Putamen (tissue), 1 donor: ENCODE measurements at regions not wholly inside any gene's neighbourhood (a gene's known extent, or its start where the extent isn't known, plus 50 kb on each side); places are given as distances from the start of the nearest gene placed in this dataset.
"Not testable (repeated sequence)": the region's sequence is repeated elsewhere in the genome, so short reads cannot be mapped to it uniquely, and the experiment has no call there.

Experiments
- DNase-seq: peaks from one replicate; pipeline ENCODE4 v3.0.0-alpha.2; 2016; ENCODE audit warnings: low spot score

DNA sequence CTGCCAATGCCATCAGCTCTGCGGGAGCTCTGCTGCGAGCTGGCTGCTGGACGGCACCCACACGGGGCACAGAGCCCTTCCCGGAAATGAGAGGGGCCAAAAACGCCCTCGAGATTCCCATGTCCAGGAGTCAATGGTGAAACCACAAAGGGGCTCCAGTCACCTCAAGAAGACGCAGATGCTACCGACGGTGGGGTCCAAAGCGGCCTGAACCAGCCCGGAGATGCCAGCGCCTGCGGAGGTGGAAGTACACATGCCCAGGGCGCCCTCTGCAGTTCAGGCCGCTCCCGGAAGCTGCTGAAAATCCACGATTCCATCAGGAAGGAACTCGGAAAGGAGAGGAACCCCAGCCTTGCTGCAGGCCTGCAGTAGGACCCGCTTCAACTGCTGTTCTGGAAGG is 82.4 kb upstream of the SELENOP start:
- no peak for DNase-seq

DNA sequence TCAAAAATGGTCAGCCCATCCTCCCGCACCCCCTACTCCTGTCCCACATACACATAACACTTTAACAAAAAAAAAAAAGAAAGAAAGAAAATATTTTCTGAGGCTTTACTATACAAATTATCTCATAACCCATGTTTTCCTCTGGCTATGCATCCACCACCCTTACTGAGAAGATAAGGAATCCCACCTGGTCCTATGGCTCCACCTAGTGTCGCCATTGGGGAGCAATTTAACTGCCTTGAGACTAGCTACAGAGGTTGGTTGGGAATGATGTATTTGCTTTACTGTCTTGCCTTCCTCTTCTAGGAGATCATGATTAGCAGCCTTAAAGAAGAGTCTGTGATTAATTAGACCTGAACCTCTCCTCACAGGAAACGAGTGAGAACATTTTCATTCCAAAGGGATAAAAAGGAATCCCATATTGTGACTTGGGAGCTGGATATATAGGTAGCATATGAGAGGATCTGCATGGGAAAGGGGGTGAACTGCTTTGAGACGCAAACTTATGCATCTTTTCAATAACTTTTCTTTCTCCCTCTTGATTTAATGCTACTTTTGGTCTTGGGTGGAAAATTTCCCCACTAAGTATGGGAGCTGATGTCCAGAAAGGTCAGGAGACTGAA is 77.7 kb upstream of the SELENOP start:
- peak; percentile 83 for DNase-seq

DNA sequence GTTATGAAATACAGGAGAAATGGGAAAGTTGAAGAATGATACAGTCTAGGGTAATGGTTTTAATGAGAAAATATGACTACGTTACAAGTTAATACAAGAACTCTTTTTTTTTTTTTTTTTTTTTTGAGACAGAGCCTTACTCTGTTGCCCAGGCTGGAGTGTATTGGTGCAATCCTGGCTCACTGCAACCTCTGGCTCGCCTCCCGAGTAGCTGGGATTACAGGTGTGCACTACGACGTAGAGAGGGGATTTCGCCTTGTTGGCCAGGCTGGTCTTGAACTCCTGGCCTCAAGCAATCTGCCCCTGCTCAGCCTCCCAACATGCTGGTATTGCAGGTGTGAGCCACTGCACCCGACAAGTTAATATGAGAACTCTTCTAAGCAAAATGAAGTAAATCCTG is 77.1 kb upstream of the SELENOP start:
- DNase-seq = no peak

DNA sequence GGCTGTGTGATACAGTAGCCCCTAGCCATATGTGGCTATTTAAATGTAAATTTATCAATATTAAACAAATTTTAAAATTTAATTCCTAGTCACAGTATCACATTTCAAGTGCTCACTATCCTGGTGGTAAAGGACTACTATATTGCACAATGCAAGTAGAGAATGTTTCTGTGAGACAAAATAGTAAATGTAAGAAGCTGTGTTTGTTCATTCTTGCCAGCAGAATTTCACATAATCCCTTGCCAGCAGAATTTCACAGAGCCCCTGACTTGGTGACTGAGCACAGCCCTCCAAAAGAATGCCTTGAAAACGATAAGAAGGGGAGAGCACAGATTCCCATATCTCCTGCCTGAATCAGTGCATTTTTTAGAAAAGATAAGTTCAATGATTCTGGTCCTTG is 75.9 kb upstream of the SELENOP start:
- no peak for DNase-seq

DNA sequence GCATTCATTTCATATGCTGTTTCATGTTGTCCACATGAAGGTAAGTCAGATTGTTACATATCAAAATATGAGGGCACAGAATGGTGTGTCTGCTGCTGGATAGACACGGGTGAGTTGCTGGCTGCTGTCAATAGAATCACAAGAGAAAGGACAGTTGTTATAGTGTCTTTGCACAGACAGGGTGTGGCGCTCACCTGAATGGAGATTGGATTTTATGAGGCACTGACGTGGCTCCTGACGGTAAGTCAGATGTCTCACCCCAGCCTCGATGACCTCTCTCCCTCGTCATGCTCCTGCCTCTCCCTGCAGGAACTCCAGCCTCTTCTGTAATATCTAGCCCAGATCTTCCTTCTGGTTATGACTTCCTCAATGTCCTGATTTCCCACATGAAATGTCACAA is 75.4 kb upstream of the SELENOP start:
- no peak for DNase-seq

DNA sequence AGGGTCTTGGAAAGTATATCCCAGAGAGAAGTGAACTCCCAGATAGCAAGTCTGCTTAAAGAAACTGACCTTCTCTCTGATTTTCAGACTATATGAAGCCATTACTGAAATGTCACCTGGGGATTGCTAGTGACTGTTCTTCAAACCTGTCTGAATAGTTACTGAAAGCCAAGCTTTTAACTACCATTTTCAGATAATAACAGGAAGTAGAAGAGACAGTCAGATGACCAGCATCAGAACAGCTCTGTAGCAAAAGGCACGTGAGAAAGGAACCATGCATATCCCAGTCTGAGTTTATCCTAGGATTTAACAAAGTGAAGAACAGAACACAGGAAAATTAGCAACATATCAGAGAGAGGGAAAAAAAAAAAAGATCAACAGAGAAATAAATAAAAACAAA is 74.9 kb upstream of the SELENOP start:
- DNase-seq = no peak

DNA sequence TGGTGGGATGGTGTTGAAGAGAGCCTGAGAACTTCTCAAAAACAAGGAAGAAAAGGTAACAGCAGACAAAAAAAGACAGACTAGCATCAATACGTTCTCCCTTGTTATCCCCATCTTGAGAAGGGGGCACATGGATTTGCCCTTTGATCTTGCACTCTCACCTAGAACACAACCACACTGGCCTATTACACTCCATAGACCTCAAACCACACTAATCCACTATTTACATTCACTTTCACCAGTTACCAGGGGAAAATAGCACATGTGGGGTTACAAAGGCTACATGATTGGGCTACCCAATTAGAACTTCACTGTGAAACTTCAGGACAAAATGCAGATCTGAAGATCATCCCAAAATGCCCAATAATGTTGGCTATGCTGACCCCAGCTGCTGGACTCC is 72.6 kb upstream of the SELENOP start:
- DNase-seq = no peak

DNA sequence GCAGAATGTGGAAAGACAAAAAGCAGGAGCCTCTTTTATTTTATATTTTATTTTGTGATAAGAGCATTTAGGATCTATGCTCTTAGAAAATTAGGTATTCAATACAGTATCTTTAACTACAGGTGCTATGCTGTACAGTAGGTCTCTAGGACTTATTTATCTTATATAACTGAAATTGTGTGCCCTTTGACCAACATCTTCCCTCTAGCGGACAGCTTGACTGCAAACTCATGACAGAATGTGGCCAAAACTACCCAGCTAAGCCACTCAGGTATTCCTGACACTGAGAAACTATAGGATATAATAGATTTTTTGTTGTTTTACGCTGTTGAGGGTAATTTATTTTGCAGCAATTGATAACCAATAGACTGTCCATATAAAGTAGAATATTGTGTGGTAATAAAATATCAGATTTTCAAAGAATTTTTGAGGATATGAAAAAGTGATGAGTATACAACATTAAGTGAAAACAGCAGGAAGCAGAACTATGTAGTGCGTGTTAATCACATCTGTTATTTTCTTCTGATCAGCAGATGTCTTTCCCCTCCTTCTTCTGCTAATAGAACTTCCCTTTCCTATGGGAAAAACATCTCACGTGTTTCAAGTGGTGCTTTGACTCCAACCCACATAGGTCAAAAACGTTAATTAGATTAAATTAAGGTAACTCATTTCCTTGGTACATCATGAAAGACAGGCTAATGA is 69.9 kb upstream of the SELENOP start:
- no peak for DNase-seq

DNA sequence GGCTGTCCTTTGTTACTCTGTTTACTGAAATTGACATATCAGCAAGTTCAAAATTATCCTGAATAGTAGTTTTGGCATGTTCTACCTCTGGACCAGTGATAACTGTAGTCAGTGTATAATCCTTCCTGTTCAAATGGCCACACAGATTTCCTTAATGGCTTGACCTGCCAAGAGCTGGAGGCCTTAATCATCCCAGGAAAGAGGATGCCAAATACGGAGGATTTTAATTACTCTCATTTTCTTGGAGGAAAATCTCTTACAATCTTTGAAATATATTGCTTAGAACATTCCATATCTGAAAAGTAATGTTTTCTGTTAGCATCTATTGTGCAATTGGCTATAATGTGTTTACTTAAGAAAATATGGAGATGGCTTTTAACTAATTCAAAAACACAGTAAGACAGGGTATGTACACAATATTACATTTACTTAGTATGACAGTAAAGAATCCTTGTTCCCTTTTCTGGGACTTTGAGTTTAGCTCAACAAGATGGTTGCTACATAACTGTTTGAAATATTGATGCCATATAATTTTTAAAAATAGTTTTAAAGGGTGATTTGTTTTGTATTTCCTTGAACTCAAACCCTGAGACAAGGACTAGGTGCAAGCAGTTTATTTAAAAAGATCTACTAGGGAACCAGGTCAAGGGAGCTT is 68.9 kb upstream of the SELENOP start:
- no peak for DNase-seq

DNA sequence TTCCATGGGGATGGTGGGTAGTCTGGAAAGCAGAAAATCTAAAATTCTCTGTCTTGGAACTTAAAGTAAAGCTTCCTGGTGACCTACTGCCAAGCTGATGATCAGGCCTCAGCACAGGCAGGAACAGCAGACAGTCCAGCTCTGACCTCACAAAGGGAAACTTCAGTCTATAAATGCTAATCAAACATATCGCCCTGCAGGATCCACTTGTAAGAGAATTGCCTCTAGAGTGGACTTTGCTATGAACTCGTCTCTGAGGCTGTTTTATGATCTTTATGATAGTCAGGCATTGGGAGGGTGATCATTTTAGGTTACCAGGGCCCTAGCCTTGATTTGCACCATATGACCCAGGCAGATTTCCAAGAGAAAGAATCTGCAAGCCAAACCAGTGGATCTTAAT is 67.6 kb upstream of the SELENOP start:
- no peak for DNase-seq

DNA sequence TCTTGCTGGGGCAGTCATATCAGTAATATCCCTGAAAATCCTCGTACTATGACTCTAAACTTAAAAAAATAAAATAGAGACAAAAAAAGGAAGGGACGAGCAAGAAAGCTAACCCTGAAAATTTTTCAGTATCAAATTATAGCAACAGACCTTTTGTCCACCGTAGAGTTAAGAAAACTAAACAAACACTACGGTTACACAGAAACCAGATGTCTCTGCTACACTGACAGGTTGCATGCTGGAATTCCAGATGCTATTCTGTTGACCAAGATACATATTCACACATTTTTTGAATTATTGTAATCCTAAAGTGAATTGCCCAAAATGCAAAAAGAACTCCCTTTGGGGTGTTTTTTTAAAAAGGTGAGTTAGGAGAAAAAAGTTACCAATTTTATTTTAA is 66.9 kb upstream of the SELENOP start:
- DNase-seq = no peak

DNA sequence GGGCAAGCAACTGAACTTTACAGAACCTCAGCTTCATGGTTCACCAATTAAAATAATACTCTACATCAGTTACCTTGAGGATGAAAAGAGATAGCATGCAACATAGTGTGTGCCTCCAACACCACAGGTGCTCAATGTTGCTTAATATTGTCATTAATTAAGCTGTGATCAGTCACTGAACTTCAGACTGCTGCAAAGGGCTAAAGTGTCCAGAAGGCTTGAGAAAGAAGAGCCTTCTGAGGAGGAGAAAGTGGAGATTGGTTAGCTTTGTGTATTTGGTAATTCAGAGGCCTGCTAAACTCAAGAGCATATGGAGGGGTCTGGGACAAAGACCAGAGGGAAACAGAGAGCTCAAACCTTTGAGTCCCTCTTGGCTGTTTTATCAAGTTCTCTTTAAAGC is 66.3 kb upstream of the SELENOP start:
- DNase-seq = no peak

DNA sequence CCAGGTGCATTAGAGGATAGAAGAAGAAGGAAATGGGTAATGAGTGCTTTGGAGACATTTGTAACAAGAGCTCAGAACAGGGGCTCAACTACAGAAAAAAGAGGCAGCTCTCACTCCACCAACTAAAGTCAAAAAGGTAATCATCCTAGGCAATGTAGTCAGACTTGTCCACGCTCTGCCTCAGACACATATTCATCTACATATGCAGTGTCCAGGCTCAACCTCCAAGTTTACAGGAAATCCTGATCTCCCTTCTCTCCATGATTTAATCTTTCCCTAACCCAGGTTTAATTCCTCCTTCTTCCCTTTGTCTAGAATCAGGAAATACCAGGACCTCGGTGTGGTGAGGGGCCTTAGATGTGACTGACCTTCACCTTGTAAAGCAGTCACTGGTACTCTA is 65.7 kb upstream of the SELENOP start:
- no peak for DNase-seq

DNA sequence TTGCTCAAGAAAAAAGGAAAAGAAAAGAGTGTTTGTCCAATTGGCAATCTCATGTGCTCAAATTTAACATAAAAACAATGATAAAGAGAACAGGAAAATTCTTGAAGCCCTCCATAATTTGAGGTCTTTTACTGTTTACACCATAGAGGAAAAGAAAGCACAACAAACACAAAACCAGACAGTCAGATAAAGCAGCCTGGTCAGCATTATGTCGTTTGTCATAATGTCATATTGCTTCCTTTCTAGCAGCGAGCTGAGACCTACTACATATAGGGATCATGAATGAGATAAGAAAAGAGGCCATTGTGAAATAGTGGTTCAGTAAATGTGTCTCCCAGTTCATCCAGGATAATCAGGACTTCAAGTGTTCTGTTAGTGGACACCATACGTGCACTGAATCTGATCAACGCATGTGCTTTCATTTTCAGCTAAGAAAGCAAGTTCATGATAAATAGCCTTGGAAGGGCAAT is 64.7 kb upstream of the SELENOP start:
- DNase-seq = no peak

DNA sequence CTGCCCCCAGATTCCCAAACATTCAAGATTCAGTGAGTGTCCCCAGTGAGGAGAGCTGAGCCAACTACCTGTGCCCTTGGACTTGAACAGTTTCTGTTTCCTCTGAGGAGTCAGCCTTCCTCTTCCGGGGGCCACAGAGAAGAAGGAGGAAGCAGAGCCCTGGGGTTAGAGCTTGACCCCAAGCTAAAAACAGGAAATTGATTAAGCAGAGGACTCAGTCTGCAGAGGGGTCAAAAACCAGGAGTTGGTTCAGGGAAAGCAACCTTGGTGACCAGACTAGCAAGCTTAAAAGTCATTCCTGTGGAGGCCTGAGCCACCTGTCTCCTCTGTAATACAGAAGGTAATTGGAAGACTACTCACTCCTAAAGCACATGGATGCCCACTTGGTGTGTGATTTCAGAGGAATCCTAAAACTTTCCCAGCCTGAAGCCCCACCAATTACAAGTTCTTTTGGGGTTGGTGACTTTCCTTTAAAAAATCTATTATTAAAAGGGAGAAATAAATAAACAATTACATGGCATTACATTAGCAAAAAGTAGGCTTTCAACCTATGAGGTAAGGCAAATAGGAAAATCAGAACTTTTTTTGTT is 64.2 kb upstream of the SELENOP start:
- DNase-seq = no peak

DNA sequence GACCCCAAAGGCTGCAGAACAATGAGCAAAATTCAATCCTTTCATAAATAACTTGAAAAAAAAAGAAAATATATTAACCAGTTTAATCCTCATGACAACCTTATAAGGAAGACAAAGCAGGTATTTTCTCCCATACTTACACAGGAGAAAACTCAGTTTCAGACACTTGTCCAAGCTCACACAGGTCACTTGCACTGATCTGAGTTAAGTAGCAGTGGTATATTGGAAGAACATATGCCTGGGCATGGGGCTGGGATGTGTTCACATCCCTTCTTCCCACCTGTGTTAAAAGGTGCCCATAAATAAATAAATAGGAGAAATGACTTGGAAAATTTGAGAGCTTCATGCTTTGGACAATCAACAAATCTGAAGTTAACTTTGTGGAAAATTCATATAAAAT is 63.5 kb upstream of the SELENOP start:
- no peak for DNase-seq

DNA sequence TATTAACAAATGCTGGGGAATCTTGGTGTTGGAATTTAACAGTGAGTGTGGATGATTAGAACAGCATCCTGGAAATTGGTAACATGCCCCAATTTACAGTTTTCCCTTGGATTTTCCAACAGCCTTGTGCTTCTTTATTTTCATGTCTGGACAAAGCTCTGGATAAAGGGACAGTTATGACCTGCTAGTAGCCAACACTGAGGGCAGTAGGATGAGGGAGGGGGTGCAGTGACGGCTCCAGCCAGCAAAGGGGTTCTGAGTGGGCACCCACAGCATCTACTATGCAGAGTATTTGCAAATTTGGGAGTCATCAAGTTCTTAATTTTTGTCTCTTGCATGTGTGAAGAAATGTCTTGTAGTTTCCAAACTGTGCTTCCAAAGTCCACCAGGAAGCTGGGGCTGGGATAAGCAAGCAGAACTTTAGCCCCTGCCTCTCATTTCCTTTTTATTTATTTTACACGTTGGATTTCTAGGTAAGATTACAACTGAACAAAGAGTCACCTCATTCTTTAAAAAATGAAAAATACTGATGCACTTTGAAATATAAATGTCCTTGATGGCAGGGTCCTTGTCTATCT is 63.0 kb upstream of the SELENOP start:
- DNase-seq = no peak

DNA sequence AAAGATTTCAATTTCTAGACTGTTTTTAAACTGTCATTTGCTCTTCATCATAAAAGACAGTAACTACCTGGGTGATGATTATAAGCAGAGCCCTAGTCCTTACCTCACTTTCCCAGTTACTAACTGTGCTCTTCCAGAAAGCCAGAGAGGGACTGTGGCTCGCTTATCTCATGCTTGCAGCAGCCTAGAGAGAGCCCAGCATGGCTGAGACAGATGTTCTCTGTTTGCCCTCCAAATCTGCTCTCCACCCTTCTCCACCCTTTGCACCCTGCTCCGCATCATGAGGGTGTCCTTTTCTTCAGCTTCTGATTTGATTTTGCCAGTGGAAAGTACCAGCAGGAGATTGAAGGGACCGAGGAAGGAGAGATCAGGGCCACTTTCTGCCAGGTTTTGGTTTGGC is 61.2 kb upstream of the SELENOP start:
- DNase-seq = no peak

DNA sequence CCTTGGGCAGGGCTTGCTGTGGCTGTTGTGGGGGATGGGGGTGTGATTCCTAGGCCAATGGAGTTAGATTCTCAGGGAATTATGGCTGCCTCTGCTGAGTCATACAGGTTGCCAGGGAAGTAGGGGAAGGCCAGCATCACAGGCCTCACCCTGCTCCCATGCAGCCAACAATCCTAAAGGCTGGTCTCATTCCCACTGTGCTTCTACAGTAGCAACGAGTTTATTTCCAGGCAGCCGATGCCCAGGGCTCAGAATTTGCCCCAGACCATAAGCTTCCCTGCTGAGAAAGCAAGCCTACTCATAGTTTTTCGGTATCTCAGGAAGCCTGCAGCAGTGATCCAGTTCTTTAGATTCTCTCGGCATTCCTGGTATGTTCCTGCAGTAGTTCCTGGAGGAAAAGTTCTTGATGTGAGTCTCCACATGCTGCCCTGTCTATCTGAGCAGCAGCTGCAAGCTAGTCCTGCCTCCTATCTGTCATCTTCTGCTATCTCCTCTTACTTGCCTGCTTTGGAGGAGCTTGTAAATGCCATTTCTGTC is 59.3 kb upstream of the SELENOP start:
- no peak for DNase-seq

DNA sequence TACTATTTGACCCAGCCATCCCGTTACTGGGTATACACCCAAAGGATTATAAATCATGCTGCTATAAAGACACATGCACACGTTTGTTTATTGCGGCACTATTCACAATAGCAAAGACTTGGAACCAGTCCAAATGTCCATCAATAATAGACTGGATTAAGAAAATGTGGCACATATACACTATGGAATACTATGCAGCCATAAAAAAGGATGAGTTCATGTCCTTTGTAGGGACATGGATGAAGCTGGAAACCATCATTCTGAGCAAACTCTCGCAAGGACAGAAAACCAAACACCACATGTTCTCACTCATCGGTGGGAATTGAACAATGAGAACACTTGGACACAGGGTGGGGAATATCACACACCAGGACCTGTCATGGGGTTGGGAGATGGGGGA is 56.7 kb upstream of the SELENOP start:
- DNase-seq = not testable (repeated sequence)

DNA sequence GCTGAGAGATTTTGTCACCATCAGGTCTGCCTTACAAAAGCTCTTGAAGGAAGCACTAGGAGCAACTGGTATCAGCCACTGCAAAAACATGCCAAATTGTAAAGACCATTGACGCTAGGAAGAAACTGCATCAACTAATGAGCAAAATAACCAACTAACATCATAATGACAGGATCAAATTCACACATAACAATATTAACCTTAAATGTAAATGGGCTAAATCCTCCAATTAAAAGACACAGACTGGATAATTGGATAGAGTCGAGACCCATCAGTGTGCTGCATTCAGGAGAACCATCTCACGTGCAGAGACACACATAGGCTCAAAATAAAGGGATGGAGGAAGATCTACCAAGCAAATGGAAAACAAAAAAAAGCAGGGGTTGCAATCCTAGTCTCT is 53.1 kb upstream of the SELENOP start:
- DNase-seq = not testable (repeated sequence)
